ENCODE measurements at regions not wholly inside any gene's neighbourhood (a gene's known extent, or its start where the extent isn't known, plus 50 kb on each side); places are given as distances from the start of the nearest gene placed in this dataset.
A peak's percentile ranks its signal among the peaks of the same experiment; 100 is the strongest.

- H3K9me3 ChIP-seq (ENCODE audit: insufficient read depth, low read length), result no peaks in the 10 kb centered on the region
Measured at GRCh38 chr21:22791376-22791775, 1793.2 kb downstream of the NCAM2 start.

GRCh38 chr21:22791986-22792560 lies 1793.9 kb downstream of the NCAM2 start:
- no peak overlapping the region for H3K4me3 ChIP-seq (ENCODE audit: insufficient read depth, low read length, poor library complexity, severe bottlenecking)
- H2AFZ ChIP-seq (ENCODE audit: low read depth, low read length, severe bottlenecking), result no peak overlapping the region
- no peaks in the 10 kb centered on the region for H3K79me2 ChIP-seq (ENCODE audit: insufficient read depth, low read length)
- TF ChIP-seq CTCF (IDR thresholded peaks at IDR 0.05; ENCODE audit: insufficient read depth, low read length, poor library complexity, severe bottlenecking) (peak; percentile 67), EZH2phosphoT487 (conservative IDR thresholded peaks at IDR 0.05; ENCODE audit: low read length) (no peak)
- no peak overlapping the region for H3K27ac ChIP-seq (ENCODE audit: low read depth, low read length)
- H3K27me3 ChIP-seq (ENCODE audit: low read length), result no peaks in the 10 kb centered on the region
- H3K9ac ChIP-seq (ENCODE audit: low read length), result no peak overlapping the region
- H3K9me3 ChIP-seq (ENCODE audit: insufficient read depth, low read length), result no peaks in the 10 kb centered on the region
- no peaks in the 10 kb centered on the region for H4K20me1 ChIP-seq (ENCODE audit: low read depth, low read length)
- H3K9me2 ChIP-seq (replicated peaks; ENCODE audit: insufficient read depth, low read length), result no peaks in the 10 kb centered on the region
- H3F3A ChIP-seq (ENCODE audit: insufficient read depth), result no peaks in the 10 kb centered on the region
- H3K36me3 ChIP-seq (ENCODE audit: low read length), result no peaks in the 10 kb centered on the region
- no peak overlapping the region for H3K4me2 ChIP-seq (ENCODE audit: low read depth, low read length, poor library complexity, severe bottlenecking)

More at GRCh38 chr21:22791376-22791775, 1793.2 kb downstream of the NCAM2 start:
- Histone ChIP-seq H3K36me3 (ENCODE audit: low read length) (no peaks in the 10 kb centered on the region), H3K9me2 (replicated peaks; ENCODE audit: insufficient read depth, low read length) (no peaks in the 10 kb centered on the region), H2AFZ (ENCODE audit: low read depth, low read length, severe bottlenecking) (no peak overlapping the region), H4K20me1 (ENCODE audit: low read depth, low read length) (no peaks in the 10 kb centered on the region), H3K4me2 (ENCODE audit: low read depth, low read length, poor library complexity, severe bottlenecking) (no peak overlapping the region), H3K27ac (ENCODE audit: low read depth, low read length) (no peak overlapping the region), H3K79me2 (ENCODE audit: insufficient read depth, low read length) (no peaks in the 10 kb centered on the region), H3K9ac (ENCODE audit: low read length) (no peak overlapping the region), H3F3A (ENCODE audit: insufficient read depth) (no peaks in the 10 kb centered on the region), H3K27me3 (ENCODE audit: low read length) (no peaks in the 10 kb centered on the region), H3K4me3 (ENCODE audit: insufficient read depth, low read length, poor library complexity, severe bottlenecking) (no peak overlapping the region)
- TF ChIP-seq EZH2phosphoT487 (conservative IDR thresholded peaks at IDR 0.05; ENCODE audit: low read length) (no peak), CTCF (IDR thresholded peaks at IDR 0.05; ENCODE audit: insufficient read depth, low read length, poor library complexity, severe bottlenecking) (no peak)

- H3K4me2 ChIP-seq (ENCODE audit: low read depth, low read length, poor library complexity, severe bottlenecking), result no peak overlapping the region
- no peak overlapping the region for H3K9ac ChIP-seq (ENCODE audit: low read length)
Measured at GRCh38 chr21:22795091-22795490, 1796.9 kb downstream of the NCAM2 start.

More at GRCh38 chr21:22795091-22795490, 1796.9 kb downstream of the NCAM2 start:
- no peak overlapping the region for H2AFZ ChIP-seq (ENCODE audit: low read depth, low read length, severe bottlenecking)
- no peaks in the 10 kb centered on the region for H3F3A ChIP-seq (ENCODE audit: insufficient read depth)
- H3K9me3 ChIP-seq (ENCODE audit: insufficient read depth, low read length), result no peaks in the 10 kb centered on the region
- no peak overlapping the region for H3K27ac ChIP-seq (ENCODE audit: low read depth, low read length)
- H3K79me2 ChIP-seq (ENCODE audit: insufficient read depth, low read length), result no peaks in the 10 kb centered on the region
- H3K27me3 ChIP-seq (ENCODE audit: low read length), result no peaks in the 10 kb centered on the region
- H4K20me1 ChIP-seq (ENCODE audit: low read depth, low read length), result no peaks in the 10 kb centered on the region
- no peaks in the 10 kb centered on the region for H3K9me2 ChIP-seq (replicated peaks; ENCODE audit: insufficient read depth, low read length)
- no peaks in the 10 kb centered on the region for H3K36me3 ChIP-seq (ENCODE audit: low read length)
- TF ChIP-seq CTCF (IDR thresholded peaks at IDR 0.05; ENCODE audit: insufficient read depth, low read length, poor library complexity, severe bottlenecking) (no peak), EZH2phosphoT487 (conservative IDR thresholded peaks at IDR 0.05; ENCODE audit: low read length) (no peak)
- H3K4me3 ChIP-seq (ENCODE audit: insufficient read depth, low read length, poor library complexity, severe bottlenecking), result no peak overlapping the region
